OCI-LY7 (cell line): ENCODE measurements at regions not wholly inside any gene's neighbourhood (a gene's known extent, or its start where the extent isn't known, plus 50 kb on each side); places are given as distances from the start of the nearest gene placed in this dataset.

Experiments
- EZH2phosphoT487 ChIP-seq: fragments of 200-600 bp; sonication (generic); IDR thresholded peaks from 2 replicates; pipeline ENCODE4 v1.6.1; 2018; ENCODE audit warnings: low read depth, borderline replicate concordance, mild to moderate bottlenecking, mixed run types, antibody characterized with exemption, low read length, moderate library complexity, mixed read lengths
- TF ChIP-seq, protein P1 (sequence below): fragments of 200-600 bp; sonication (generic); conservative IDR thresholded peaks from 2 replicates; pipeline ENCODE4 v1.5.1; 2014; ENCODE audit warnings: mild to moderate bottlenecking, antibody characterized with exemption, low read length, moderate library complexity, mixed read lengths

DNA sequence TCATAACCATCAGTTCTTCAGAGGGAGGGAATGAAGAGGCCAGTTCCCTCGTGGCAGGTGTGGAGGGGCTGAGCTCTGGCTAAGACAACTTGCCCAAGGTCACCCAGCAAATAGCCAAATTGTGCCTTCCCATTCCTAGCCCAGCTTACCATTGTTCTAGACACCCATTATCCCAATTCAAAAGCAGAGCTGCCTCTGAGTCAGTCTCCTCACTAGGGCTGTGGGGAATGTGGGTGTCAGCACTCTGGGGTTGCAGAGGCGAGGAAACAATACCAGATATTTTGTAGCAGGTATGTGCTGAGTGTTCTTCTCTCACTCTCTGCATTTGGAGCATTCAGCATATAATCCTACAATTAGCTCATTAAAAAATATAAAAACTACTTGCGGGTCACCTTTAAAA, 270.8 kb downstream of the PSAT1 start:
- TF ChIP-seq, protein P1, sequence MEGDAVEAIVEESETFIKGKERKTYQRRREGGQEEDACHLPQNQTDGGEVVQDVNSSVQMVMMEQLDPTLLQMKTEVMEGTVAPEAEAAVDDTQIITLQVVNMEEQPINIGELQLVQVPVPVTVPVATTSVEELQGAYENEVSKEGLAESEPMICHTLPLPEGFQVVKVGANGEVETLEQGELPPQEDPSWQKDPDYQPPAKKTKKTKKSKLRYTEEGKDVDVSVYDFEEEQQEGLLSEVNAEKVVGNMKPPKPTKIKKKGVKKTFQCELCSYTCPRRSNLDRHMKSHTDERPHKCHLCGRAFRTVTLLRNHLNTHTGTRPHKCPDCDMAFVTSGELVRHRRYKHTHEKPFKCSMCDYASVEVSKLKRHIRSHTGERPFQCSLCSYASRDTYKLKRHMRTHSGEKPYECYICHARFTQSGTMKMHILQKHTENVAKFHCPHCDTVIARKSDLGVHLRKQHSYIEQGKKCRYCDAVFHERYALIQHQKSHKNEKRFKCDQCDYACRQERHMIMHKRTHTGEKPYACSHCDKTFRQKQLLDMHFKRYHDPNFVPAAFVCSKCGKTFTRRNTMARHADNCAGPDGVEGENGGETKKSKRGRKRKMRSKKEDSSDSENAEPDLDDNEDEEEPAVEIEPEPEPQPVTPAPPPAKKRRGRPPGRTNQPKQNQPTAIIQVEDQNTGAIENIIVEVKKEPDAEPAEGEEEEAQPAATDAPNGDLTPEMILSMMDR, result no peak
- no peak for TF ChIP-seq EZH2phosphoT487
